HG02571 (cell line): ENCODE measurements at regions not wholly inside any gene's neighbourhood (a gene's known extent, or its start where the extent isn't known, plus 50 kb on each side); places are given as distances from the start of the nearest gene placed in this dataset.
A peak's percentile ranks its signal among the peaks of the same experiment; 100 is the strongest.
"Not testable (repeated sequence)": the region's sequence is repeated elsewhere in the genome, so short reads cannot be mapped to it uniquely, and the experiment has no call there.

Experiments used
- ATAC-seq: cut with Tn5 transposase; IDR thresholded peaks from one replicate; pipeline ENCODE4 v1.9.1; 2021; ENCODE audit warnings: mild to moderate bottlenecking, moderate library complexity; ENCODE audit not compliant: unreplicated experiment

DNA sequence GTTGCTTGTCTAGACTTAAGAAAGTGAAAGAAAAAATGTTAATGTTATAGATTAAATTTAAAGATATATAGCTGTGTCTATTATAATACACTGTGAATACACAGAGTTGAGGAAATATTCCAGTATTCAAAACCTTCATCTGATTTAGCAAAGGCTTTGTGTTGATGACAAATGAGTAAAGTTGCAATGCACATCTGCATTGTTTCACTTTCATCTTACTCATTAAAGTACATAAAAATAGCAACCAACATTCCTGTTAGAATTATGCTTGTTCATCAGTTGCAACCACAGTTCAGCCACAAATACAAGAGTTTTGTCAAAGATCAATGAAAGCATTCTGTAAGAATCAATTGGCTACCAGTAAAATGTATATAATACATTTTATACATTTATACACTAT is 346.4 kb upstream of the SLC7A11 start:
- no peak for ATAC-seq

DNA sequence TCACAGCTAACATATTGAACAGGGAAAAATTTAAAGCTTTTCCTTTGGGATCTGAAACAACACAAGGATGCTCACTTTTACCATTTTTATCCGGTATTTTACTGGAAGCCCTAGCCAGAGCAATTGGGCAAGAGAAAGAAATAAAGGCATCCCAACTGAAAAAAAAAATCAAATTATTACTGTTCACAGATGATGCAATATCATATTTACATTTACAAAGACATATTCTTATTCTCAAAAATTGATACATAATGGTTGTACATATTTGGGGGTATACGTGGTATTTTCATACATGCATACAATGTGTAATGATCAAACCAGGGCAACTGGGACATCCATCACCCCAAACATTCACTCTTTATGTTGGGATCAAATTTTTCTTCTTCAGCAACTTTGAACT is 337.0 kb upstream of the SLC7A11 start:
- ATAC-seq: no peak

DNA sequence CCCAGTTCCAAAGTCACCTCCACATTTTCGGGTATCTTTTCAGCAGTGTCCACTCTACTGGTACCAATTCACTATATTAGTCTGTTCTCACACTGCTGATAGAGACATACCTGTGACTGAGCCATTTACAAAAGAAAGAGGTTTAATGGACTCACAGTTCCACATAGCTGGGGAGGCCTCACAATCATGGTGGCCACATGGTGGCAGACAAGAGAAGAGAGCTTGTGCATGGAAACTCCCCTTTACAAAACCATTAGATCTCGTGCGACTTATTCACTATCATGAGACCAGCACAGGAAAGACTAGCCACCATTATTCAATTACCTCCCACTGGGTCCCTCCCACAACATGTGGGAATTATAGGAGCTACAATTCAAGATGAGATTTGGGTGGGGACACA is 335.7 kb upstream of the SLC7A11 start:
- ATAC-seq: not testable (repeated sequence)

- no peak for ATAC-seq
These were observed 335.0 kb upstream of the SLC7A11 start for GRCh38 chr4:138577145-138577544.

GRCh38 chr4:138576684-138577083 is 334.5 kb upstream of the SLC7A11 start:
- ATAC-seq: no peak

GRCh38 chr4:138573246-138573645 is 331.1 kb upstream of the SLC7A11 start:
- no peak for ATAC-seq

DNA sequence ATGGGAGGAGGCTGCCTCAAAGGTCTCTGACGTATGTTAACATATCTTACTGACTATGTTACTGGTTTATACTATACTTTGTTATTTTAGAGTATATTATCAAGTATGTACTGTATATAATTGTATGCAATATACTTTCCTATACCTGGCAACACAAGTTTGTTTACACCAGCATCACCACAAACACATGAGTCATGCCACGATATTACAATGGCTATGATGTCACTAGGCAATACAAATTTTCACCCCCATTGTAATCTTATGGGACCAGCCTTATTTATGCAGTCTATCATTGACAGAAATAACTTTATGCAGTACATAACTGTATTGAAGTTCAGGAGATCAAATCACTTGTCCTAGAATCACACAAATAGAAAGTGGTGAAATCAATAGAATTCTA is 329.9 kb upstream of the SLC7A11 start:
- no peak for ATAC-seq

DNA sequence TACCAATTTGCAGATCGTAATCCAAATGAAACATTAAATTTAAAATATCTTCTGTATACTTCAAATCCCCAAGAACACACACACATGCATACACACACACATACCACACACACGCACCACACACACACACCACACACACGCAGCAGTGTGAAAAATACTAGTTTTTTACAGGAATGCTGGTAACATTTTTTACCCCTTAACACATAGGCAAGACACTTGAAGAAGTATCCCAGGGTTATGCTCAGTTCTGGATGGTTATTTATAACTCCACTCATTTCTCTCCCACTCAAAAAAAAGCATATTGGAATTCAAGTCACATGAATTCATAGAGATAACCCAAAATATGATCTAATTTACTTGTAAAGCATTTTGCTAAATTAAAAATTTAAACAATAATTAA is 325.5 kb upstream of the SLC7A11 start:
- no peak for ATAC-seq

- no peak for ATAC-seq
These were observed 323.4 kb upstream of the SLC7A11 start for GRCh38 chr4:138565576-138565975.

GRCh38 chr4:138562544-138562991 is 320.4 kb upstream of the SLC7A11 start:
- peak; percentile 57 for ATAC-seq

- ATAC-seq: no peak
These were observed 319.8 kb upstream of the SLC7A11 start for GRCh38 chr4:138561906-138562305.

DNA sequence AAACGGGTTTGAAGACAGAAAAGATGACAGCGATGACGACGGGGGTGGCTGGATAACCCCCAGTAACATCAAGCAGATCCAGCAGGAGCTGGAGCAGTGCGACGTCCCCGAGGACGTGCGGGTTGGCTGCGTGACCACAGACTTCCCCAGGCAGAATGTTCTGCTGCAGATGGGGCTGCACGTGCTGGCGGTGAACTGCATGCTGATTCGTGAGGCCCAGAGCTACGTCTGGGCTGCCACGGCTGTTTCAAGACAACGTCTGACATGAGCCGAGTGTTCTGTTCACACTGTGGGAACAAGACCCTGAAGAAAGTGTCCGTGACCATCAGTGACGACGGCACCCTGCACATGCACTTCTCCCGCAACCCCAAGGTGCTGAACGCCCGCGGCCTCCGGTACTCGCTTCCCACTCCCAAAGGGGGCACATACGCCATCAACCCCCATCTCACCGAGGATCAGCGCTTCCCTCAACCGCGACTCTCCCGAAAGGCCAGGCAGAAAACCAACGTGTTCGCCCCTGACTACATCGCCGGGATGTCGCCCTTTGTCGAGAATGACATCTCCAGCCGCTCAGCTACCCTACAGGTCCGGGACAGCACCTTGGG is 319.2 kb upstream of the SLC7A11 start:
- ATAC-seq: no peak

GRCh38 chr4:138560448-138560847 is 318.3 kb upstream of the SLC7A11 start:
- ATAC-seq: no peak

GRCh38 chr4:138558886-138559285 is 316.7 kb upstream of the SLC7A11 start:
- no peak for ATAC-seq

DNA sequence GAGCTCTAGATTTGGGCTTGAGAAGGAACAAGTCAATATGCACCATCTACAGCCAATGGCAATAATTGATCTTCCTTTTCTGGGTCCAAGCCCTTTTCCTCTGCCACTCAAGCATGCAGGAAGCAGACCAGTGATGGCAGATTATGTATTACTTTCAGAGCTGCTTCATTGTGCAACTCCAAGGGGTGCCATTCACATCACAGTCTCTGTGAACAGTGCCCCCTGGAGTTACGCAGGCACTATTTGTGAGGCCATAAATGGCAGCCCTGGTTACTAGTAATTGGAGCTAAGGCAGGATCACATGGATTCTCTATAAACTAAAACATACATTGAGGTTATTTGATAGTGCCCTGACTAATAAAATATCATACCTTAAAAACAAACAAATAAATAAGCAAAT is 313.4 kb upstream of the SLC7A11 start:
- ATAC-seq: no peak

DNA sequence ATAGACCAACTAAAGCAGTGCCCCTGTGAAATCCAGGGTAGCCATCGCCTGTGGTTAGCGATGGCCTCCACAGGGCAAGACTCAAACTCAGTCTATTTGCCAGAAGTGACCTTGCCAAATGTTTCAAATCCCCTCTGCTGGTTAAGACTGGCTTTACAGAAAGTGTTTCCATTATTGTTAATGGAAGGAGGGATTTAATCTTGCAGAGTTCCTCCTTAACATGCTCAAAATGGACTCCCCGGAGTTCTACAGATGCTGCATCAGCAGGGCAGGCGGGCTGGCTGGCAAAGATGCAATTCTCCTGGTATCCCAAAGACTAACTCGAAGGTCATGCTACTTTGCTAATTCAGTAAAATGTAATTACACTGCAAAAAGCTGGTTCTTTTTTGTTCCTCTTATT is 313.0 kb upstream of the SLC7A11 start:
- ATAC-seq: no peak

GRCh38 chr4:138553001-138553845 is 311.1 kb upstream of the SLC7A11 start:
- no peak for ATAC-seq

DNA sequence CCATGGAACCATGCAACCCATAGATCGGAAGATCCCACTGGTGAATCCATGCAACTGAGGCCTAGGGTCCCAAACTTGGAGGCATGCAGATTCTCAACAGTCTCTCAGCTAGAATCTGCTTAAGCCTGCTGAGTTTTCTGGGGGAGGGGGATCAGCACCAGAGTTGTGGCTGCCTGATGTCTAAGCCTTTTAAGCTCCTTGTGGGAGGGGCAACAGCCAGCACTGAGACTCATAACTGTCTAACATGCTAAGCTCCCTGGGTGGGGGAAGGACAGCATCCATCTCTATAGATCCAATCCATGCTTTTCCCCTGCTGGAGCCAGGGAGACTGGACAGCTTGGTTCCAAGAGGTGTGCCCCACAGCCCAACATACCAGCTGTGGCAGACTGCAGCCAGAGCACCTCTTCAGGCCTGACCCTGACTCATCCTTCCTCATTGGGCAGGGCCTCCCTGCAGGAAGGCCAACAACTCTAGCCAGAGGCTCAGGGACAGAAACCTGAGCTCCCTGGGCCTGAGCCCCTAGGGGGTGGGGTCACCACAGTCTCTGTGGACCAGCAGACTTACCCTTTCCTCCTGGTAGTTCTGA is 300.1 kb upstream of the SLC7A11 start:
- ATAC-seq: no peak

DNA sequence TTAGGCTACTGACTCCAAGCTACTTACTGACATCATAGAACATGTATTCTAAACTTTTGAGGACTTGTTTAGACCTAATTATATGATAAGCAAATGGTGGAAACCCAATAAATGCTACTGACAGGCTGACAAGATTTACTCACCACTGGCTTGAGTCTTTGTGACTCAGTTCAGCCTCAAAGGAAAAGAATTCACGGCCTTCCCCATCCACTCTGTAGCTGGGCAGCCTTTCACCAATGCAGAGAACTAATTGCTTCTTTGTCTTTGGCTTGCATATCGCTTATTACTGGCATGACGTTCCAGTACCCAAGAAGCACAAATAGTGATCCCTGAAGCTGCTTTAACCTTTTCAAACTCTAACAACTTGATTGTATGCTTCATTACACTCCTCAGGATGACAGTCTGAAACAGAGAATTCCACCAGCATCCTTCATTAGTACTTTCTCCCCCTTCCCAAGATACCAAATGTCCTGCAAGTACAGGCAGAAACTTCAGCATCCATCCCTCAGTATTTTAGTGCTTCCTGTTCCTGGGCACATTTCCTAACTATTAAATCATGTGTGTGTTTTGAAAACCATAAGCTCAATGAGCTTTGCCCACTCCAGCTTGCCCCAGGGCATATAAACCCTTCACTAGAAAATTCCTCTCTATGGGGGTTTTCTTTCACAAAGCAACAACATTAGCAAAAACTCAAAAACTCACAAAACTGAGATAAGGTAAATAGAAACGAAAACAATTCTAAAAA is 298.1 kb upstream of the SLC7A11 start:
- ATAC-seq: no peak

DNA sequence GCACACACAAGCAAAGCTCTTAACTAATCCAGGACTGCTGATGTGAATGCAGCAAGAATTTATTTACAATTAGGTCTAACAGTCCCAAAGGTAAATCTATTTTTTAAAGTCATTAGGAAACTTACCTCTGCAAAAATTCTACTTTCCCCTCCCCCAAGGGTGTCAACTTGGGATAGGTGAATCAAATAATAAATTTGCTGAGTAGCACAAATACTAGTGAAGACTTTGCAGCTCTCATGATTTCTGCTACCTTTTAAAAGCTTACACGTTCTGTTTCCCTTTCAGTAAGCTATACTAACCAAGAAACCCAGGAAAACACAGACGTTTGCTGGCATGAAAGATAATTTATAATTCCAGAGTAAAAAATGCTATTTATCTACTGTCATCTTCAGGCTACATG is 296.6 kb upstream of the SLC7A11 start:
- no peak for ATAC-seq

DNA sequence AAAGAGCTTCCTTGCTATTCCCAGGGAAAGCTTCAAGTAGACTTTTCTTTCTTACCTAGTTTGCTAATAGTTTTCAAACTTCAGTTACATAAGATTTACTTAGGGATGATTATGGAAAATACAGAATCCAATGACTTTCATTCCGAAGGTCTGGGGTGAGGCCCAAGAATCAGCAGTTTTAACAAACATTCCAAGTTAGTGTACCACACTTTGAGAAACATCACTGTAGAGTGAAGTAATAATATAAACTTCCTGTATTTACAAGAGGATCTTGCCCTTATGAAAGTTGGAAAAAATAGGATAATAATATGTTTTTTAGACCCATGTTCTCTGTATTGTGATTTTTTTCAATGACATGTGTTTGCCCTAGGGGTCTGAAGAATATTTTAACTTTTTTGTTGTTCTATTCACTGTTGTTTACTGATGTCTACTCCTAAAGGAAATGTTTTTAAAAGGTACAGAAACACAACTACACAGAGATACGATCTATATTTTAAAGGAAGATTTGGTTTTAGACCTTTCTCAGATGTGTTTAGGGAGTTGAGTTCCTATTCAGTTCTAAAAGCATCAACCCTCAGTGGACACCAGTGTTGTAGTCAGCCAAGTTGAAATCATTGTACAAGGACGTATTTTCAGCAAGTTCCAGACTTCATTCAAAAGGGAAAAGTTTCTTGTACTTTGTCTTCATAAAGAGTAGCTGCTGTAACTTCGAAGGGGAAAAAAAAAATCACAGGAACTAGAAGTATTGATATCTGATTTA is 295.8 kb upstream of the SLC7A11 start:
- ATAC-seq: no peak
